Natural killer cell (primary cell): ENCODE measurements at regions not wholly inside any gene's neighbourhood (a gene's known extent, or its start where the extent isn't known, plus 50 kb on each side); places are given as distances from the start of the nearest gene placed in this dataset.

ENCODE experiments used
- ATAC-seq, 3 donors: fragments of 150-1000 bp in 2 of 3; fragments of 200-7000 bp in 1 of 3; cut with Tn5 transposase; 1 replicate in 1 of 3; 2 replicates in 2 of 3; pipeline ENCODE4 v1.10.0; 2021; ENCODE audit warnings: mild to moderate bottlenecking in 2 of 3, moderate library complexity in 2 of 3
- DNase-seq, 2 donors: peaks; one replicate each; pipeline versions ENCODE4 v3.0.0 to v3.0.0-alpha.2; 2013 to 2021; ENCODE audit warnings: mixed read lengths in 1 of 2
- H3K27ac ChIP-seq: one replicate; pipeline ENCODE4 v1.5.1; 2013; ENCODE audit warnings: mild to moderate bottlenecking, low read length
- H3K27me3 ChIP-seq: one replicate; pipeline ENCODE4 v1.6.1; 2013; ENCODE audit warnings: low read length; ENCODE audit not compliant: control insufficient read depth, insufficient read depth
- H3K36me3 ChIP-seq: one replicate; pipeline ENCODE4 v1.6.1; 2013; ENCODE audit warnings: low read length; ENCODE audit not compliant: control insufficient read depth, insufficient read depth
- H3K4me1 ChIP-seq: one replicate; pipeline ENCODE4 v1.6.1; 2013; ENCODE audit warnings: low read length; ENCODE audit not compliant: control insufficient read depth, insufficient read depth
- H3K4me3 ChIP-seq: one replicate; pipeline ENCODE4 v1.5.1; 2013; ENCODE audit warnings: low read length
- H3K9me3 ChIP-seq: one replicate; pipeline ENCODE4 v1.6.1; 2013; ENCODE audit warnings: low read length; ENCODE audit not compliant: control insufficient read depth, insufficient read depth
- H3K27ac Mint-ChIP-seq, 2 donors: one replicate each; pipeline ENCODE4 v1.8.0; 2022; ENCODE audit warnings: mild to moderate bottlenecking in 2 of 2, mixed read lengths in 2 of 2, moderate library complexity in 1 of 2
- H3K27me3 Mint-ChIP-seq, 2 donors: one replicate each; pipeline ENCODE4 v1.8.0; 2022; ENCODE audit warnings: low read depth in 2 of 2, mixed read lengths in 2 of 2
- H3K36me3 Mint-ChIP-seq: one replicate; pipeline ENCODE4 v1.8.0; 2022; ENCODE audit warnings: mixed read lengths
- H3K4me1 Mint-ChIP-seq, 2 donors: one replicate each; pipeline ENCODE4 v1.8.0; 2022; ENCODE audit warnings: mixed read lengths in 2 of 2
- H3K4me3 Mint-ChIP-seq: one replicate; pipeline ENCODE4 v1.8.0; 2022; ENCODE audit warnings: mild to moderate bottlenecking, moderate library complexity, mixed read lengths
- H3K9me3 Mint-ChIP-seq, 2 donors: one replicate each; pipeline ENCODE4 v1.8.0; 2022; ENCODE audit warnings: mixed read lengths in 2 of 2
- CTCF ChIP-seq: fragments of 200-600 bp; IDR thresholded peaks from one replicate; pipeline ENCODE4 v1.8.0; 2022; ENCODE audit warnings: antibody characterized with exemption
- WGBS: methylation state at CpG from one replicate; pipeline ENCODE4 v1.1.7; 2013; ENCODE audit warnings: missing lambda C conversion rate; ENCODE audit not compliant: insufficient coverage; 5-methylcytosine and 5-hydroxymethylcytosine counted together
- intact Hi-C: fragments of 100-400 bp; cut with micrococcal nuclease; formaldehyde crosslinking; loops from one replicate; pipeline ENCODE4 v1.14.2; 2022

GRCh38 chr17:63124536-63124935, 158.5 kb downstream of the TANC2 start:
- Mint-ChIP-seq H3K27ac (no peak overlapping the region), H3K27me3 (no peaks in the 10 kb centered on the region), H3K4me3 (no peak overlapping the region), H3K4me1 (peaks cover 0 to 9% of the 10 kb centered on the region in 2 donors), H3K36me3 (no peaks in the 10 kb centered on the region), H3K9me3 (no peaks in the 10 kb centered on the region)
- intact Hi-C loops, result no loop called here
- H3K4me1 ChIP-seq, result no peaks in the 10 kb centered on the region
- ATAC-seq (no peak), DNase-seq (no peak)
- H3K9me3 ChIP-seq, result no peaks in the 10 kb centered on the region
- no peak overlapping the region for H3K4me3 ChIP-seq
- no peak overlapping the region for H3K27ac ChIP-seq
- no peaks in the 10 kb centered on the region for H3K36me3 ChIP-seq
- no peaks in the 10 kb centered on the region for H3K27me3 ChIP-seq
- 91% methylated on average over 6 of the region's 7 CpGs for WGBS
- no peak for TF ChIP-seq CTCF

- Mint-ChIP-seq H3K27ac (no peak overlapping the region), H3K9me3 (no peaks in the 10 kb centered on the region), H3K4me1 (peaks cover 0 to 9% of the 10 kb centered on the region in 2 donors), H3K4me3 (no peak overlapping the region), H3K36me3 (no peaks in the 10 kb centered on the region), H3K27me3 (no peaks in the 10 kb centered on the region)
- ATAC-seq, result no peak
- no peak for DNase-seq
- Histone ChIP-seq H3K27ac (no peak overlapping the region), H3K9me3 (no peaks in the 10 kb centered on the region), H3K27me3 (no peaks in the 10 kb centered on the region), H3K4me1 (no peaks in the 10 kb centered on the region), H3K4me3 (no peak overlapping the region), H3K36me3 (no peaks in the 10 kb centered on the region)
- intact Hi-C loops, result no loop called here
- 86% methylated on average over 2 of the region's 3 CpGs for WGBS
- no peak for TF ChIP-seq CTCF
These were observed 158.9 kb downstream of the TANC2 start for GRCh38 chr17:63124958-63125357.

- H3K36me3 ChIP-seq, result no peaks in the 10 kb centered on the region
- H3K27ac ChIP-seq, result no peak overlapping the region
- no peaks in the 10 kb centered on the region for H3K36me3 Mint-ChIP-seq
- no peaks in the 10 kb centered on the region for H3K9me3 ChIP-seq
- 100% methylated on average over 1 of the region's 3 CpGs for WGBS
- no peak overlapping the region for H3K4me3 Mint-ChIP-seq
- no peaks in the 10 kb centered on the region for H3K27me3 Mint-ChIP-seq
- H3K4me3 ChIP-seq, result no peak overlapping the region
- no peaks in the 10 kb centered on the region for H3K27me3 ChIP-seq
- no peak for TF ChIP-seq CTCF
- no peaks in the 10 kb centered on the region for H3K9me3 Mint-ChIP-seq
- H3K27ac Mint-ChIP-seq, result no peak overlapping the region
- no peaks in the 10 kb centered on the region for H3K4me1 ChIP-seq
- peaks cover 0 to 9% of the 10 kb centered on the region in 2 donors for H3K4me1 Mint-ChIP-seq
- ATAC-seq (no peak), DNase-seq (no peak)
- intact Hi-C loops, result no loop called here
These were observed 160.0 kb downstream of the TANC2 start for GRCh38 chr17:63125987-63126386.

- TF ChIP-seq CTCF, result no peak
- Mint-ChIP-seq H3K36me3 (no peaks in the 10 kb centered on the region), H3K4me1 (peaks cover 0 to 9% of the 10 kb centered on the region in 2 donors), H3K9me3 (no peaks in the 10 kb centered on the region), H3K27me3 (no peaks in the 10 kb centered on the region), H3K27ac (no peak overlapping the region), H3K4me3 (no peak overlapping the region)
- intact Hi-C loops, result no loop called here
- DNase-seq, result no peak
- H3K27me3 ChIP-seq, result no peaks in the 10 kb centered on the region
- H3K27ac ChIP-seq, result no peak overlapping the region
- H3K4me1 ChIP-seq, result no peaks in the 10 kb centered on the region
- H3K4me3 ChIP-seq, result no peak overlapping the region
- H3K36me3 ChIP-seq, result no peaks in the 10 kb centered on the region
- WGBS, result 95% methylated on average over 2 of the region's 3 CpGs
- no peak for ATAC-seq
- no peaks in the 10 kb centered on the region for H3K9me3 ChIP-seq
These were observed 160.6 kb downstream of the TANC2 start for GRCh38 chr17:63126607-63127006.
